ENCODE measurements at regions not wholly inside any gene's neighbourhood (a gene's known extent, or its start where the extent isn't known, plus 50 kb on each side); places are given as distances from the start of the nearest gene placed in this dataset.

DNA sequence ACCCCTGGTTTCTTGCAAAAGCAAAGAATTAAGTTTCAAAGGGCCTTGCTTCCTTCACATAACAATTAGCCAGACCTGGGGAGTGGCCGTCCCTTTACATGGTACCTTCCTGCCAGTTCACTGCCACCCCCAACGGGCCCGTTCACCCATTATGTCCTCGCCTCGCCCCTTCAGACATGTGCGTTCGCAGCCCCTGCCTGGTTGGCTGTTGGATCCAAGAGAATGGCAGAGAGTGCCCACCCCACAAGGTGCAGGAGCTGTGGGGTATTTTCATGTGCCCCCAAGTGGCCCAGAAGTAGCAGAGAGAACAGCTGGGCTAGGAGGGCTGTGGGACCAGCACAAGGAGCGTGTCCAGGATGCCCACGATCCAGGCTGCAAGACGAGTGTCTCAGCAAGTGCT is 422.9 kb upstream of the SULF2 start:
- TF ChIP-seq, protein P1, sequence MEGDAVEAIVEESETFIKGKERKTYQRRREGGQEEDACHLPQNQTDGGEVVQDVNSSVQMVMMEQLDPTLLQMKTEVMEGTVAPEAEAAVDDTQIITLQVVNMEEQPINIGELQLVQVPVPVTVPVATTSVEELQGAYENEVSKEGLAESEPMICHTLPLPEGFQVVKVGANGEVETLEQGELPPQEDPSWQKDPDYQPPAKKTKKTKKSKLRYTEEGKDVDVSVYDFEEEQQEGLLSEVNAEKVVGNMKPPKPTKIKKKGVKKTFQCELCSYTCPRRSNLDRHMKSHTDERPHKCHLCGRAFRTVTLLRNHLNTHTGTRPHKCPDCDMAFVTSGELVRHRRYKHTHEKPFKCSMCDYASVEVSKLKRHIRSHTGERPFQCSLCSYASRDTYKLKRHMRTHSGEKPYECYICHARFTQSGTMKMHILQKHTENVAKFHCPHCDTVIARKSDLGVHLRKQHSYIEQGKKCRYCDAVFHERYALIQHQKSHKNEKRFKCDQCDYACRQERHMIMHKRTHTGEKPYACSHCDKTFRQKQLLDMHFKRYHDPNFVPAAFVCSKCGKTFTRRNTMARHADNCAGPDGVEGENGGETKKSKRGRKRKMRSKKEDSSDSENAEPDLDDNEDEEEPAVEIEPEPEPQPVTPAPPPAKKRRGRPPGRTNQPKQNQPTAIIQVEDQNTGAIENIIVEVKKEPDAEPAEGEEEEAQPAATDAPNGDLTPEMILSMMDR (IDR thresholded peaks at IDR 0.05) = no peak
- no peak for TF ChIP-seq POLR2A (IDR thresholded peaks at IDR 0.05)

Measured in body of pancreas (tissue), 4 donors.